ENCODE measurements at regions not wholly inside any gene's neighbourhood (a gene's known extent, or its start where the extent isn't known, plus 50 kb on each side); places are given as distances from the start of the nearest gene placed in this dataset.
"Not testable (repeated sequence)": the region's sequence is repeated elsewhere in the genome, so short reads cannot be mapped to it uniquely, and the experiment has no call there.

- DNase-seq (ENCODE audit: low read depth), result no peak
These were observed 147.1 kb upstream of the IGFBP3 start for GRCh38 chr7:46068159-46068558.

GRCh38 chr7:46059308-46060020, 138.4 kb upstream of the IGFBP3 start:
- no peak for DNase-seq (ENCODE audit: low read depth)

GRCh38 chr7:46058086-46058823, 137.2 kb upstream of the IGFBP3 start:
- DNase-seq (ENCODE audit: low read depth), result no peak

- DNase-seq (ENCODE audit: low read depth), result no peak
These were observed 133.8 kb upstream of the IGFBP3 start for GRCh38 chr7:46054915-46055314.

GRCh38 chr7:46054272-46054671, 133.2 kb upstream of the IGFBP3 start:
- no peak for DNase-seq (ENCODE audit: low read depth)

- DNase-seq (ENCODE audit: low read depth), result no peak
These were observed 126.5 kb upstream of the IGFBP3 start for GRCh38 chr7:46047581-46047980.

GRCh38 chr7:46043338-46043737, 122.3 kb upstream of the IGFBP3 start:
- not testable (repeated sequence) for DNase-seq (ENCODE audit: low read depth)

- not testable (repeated sequence) for DNase-seq (ENCODE audit: low read depth)
These were observed 118.7 kb upstream of the IGFBP3 start for GRCh38 chr7:46039813-46040212.

- DNase-seq (ENCODE audit: low read depth), result no peak
These were observed 114.1 kb upstream of the IGFBP3 start for GRCh38 chr7:46035166-46035565.

- DNase-seq (ENCODE audit: low read depth), result no peak
These were observed 113.1 kb upstream of the IGFBP3 start for GRCh38 chr7:46034056-46034768.

GRCh38 chr7:46033592-46033991, 112.5 kb upstream of the IGFBP3 start:
- no peak for DNase-seq (ENCODE audit: low read depth)

- no peak for DNase-seq (ENCODE audit: low read depth)
These were observed 111.9 kb upstream of the IGFBP3 start for GRCh38 chr7:46032942-46033341.

- no peak for DNase-seq (ENCODE audit: low read depth)
These were observed 111.3 kb upstream of the IGFBP3 start for GRCh38 chr7:46032353-46032752.

GRCh38 chr7:46029111-46029704, 108.1 kb upstream of the IGFBP3 start:
- no peak for DNase-seq (ENCODE audit: low read depth)

GRCh38 chr7:46028246-46028645, 107.2 kb upstream of the IGFBP3 start:
- no peak for DNase-seq (ENCODE audit: low read depth)

- DNase-seq (ENCODE audit: low read depth), result no peak
These were observed 105.7 kb upstream of the IGFBP3 start for GRCh38 chr7:46026741-46027140.

- DNase-seq (ENCODE audit: low read depth), result no peak
These were observed 103.3 kb upstream of the IGFBP3 start for GRCh38 chr7:46024263-46024916.

GRCh38 chr7:46022397-46022796, 101.3 kb upstream of the IGFBP3 start:
- DNase-seq (ENCODE audit: low read depth), result no peak

GRCh38 chr7:46015107-46015868, 94.2 kb upstream of the IGFBP3 start:
- DNase-seq (ENCODE audit: low read depth), result no peak

- DNase-seq (ENCODE audit: low read depth), result no peak
These were observed 90.4 kb upstream of the IGFBP3 start for GRCh38 chr7:46011501-46011900.

GRCh38 chr7:46011059-46011458, 90.0 kb upstream of the IGFBP3 start:
- DNase-seq (ENCODE audit: low read depth), result no peak

All from activated T-cell treated with anti-CD3 and anti-CD28 coated beads for 24 hours (primary cell).